Kidney epithelial cell (primary cell): ENCODE measurements at regions not wholly inside any gene's neighbourhood (a gene's known extent, or its start where the extent isn't known, plus 50 kb on each side); places are given as distances from the start of the nearest gene placed in this dataset.

ENCODE experiments used
- DNase-seq: peaks from one replicate; pipeline ENCODE4 v3.0.0-alpha.2; 2010; ENCODE audit warnings: low read depth
- H3K27me3 ChIP-seq: 2 replicates; pipeline ENCODE4 v1.6.0; 2011; ENCODE audit warnings: low read length; ENCODE audit not compliant: control insufficient read depth, insufficient read depth
- H3K36me3 ChIP-seq: 2 replicates; pipeline ENCODE4 v1.5.1; 2011; ENCODE audit warnings: low read length; ENCODE audit not compliant: control insufficient read depth, insufficient read depth
- H3K4me3 ChIP-seq: 2 replicates; pipeline ENCODE4 v1.5.1; 2011; ENCODE audit warnings: low read depth, mild to moderate bottlenecking, control low read depth, low read length
- TF ChIP-seq, protein P1 (sequence below): IDR thresholded peaks from 2 replicates; pipeline ENCODE4 v1.5.1; 2011; ENCODE audit warnings: mild to moderate bottlenecking, moderate library complexity, low read length, control low read depth, inconsistent platforms; ENCODE audit not compliant: insufficient read depth, poor library complexity, severe bottlenecking

GRCh38 chr3:140834266-140835037 lies 107.2 kb upstream of the SLC25A36 start:
- TF ChIP-seq, protein P1, sequence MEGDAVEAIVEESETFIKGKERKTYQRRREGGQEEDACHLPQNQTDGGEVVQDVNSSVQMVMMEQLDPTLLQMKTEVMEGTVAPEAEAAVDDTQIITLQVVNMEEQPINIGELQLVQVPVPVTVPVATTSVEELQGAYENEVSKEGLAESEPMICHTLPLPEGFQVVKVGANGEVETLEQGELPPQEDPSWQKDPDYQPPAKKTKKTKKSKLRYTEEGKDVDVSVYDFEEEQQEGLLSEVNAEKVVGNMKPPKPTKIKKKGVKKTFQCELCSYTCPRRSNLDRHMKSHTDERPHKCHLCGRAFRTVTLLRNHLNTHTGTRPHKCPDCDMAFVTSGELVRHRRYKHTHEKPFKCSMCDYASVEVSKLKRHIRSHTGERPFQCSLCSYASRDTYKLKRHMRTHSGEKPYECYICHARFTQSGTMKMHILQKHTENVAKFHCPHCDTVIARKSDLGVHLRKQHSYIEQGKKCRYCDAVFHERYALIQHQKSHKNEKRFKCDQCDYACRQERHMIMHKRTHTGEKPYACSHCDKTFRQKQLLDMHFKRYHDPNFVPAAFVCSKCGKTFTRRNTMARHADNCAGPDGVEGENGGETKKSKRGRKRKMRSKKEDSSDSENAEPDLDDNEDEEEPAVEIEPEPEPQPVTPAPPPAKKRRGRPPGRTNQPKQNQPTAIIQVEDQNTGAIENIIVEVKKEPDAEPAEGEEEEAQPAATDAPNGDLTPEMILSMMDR, result no peak
- Histone ChIP-seq H3K4me3 (no peak overlapping the region), H3K36me3 (no peaks in the 10 kb centered on the region), H3K27me3 (no peaks in the 10 kb centered on the region)
- no peak for DNase-seq

- TF ChIP-seq, protein P1, result no peak
- Histone ChIP-seq H3K27me3 (no peaks in the 10 kb centered on the region), H3K4me3 (no peak overlapping the region), H3K36me3 (no peaks in the 10 kb centered on the region)
- DNase-seq, result no peak
These were observed 98.5 kb upstream of the SLC25A36 start for GRCh38 chr3:140842984-140843649.

DNA sequence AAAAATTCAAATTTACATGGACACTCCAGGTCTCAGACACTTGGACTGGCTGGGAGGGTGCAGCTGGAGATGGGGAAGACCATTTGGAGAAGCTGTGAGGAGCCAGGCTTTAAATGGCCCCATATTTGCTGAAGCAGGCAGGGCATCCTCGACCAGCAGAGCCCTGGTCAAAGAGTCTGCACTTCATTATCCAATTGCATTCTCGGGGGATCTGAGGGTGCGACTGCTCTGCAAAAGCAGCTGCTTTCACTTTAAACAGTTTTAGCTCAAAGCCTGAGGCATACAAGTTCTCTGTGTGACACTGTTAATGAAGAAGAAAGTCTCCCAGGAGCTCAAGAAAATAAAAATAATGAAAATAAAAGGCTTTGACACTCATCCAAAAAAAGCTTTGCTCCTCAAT lies 98.0 kb upstream of the SLC25A36 start:
- TF ChIP-seq, protein P1, result no peak
- Histone ChIP-seq H3K4me3 (no peak overlapping the region), H3K27me3 (no peaks in the 10 kb centered on the region), H3K36me3 (no peaks in the 10 kb centered on the region)
- no peak for DNase-seq

DNA sequence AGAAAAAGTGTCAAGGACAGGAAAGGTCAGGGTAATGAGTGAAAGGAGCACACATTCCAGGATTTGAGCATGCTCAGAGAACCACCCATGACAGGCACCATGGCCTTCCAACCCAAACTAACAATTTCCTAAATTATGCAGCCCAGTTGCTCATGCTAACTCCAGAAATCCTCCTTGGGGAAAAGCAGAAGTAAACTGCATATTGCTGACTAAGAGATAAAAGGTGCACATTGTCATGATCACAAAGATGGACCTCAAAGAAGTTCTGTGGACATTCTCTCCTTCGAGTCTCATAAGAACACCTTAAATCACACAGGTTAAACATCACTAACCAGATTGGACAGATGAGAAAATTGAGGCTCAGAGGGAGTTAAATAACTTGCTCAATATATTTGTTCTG lies 97.6 kb upstream of the SLC25A36 start:
- TF ChIP-seq, protein P1, result no peak
- no peak for DNase-seq
- H3K36me3 ChIP-seq, result no peaks in the 10 kb centered on the region
- H3K4me3 ChIP-seq, result no peak overlapping the region
- H3K27me3 ChIP-seq, result no peaks in the 10 kb centered on the region

DNA sequence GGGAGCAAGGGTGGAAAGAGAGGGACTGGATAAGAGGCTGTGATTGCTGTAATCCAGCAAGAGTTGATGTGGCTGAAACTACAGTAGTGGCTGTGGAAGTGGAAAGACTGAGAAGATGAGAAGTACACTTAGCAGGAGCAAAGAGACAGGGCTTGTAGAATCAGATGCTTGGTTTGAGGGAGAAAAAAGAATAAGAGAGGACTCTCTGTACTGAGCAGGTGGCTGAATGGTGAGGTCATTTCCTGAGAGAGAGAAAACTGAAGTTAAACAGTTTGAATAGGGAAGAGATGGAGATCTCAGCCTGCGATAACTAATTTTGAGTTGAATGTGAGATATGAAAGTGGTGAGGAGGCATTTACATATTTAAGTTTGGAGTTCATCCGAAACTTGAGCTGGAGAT lies 95.8 kb upstream of the SLC25A36 start:
- Histone ChIP-seq H3K27me3 (no peaks in the 10 kb centered on the region), H3K4me3 (no peak overlapping the region), H3K36me3 (no peaks in the 10 kb centered on the region)
- TF ChIP-seq, protein P1, result no peak
- no peak for DNase-seq

- Histone ChIP-seq H3K4me3 (no peak overlapping the region), H3K36me3 (no peaks in the 10 kb centered on the region), H3K27me3 (no peaks in the 10 kb centered on the region)
- DNase-seq, result no peak
- TF ChIP-seq, protein P1, result no peak
These were observed 93.0 kb upstream of the SLC25A36 start for GRCh38 chr3:140848666-140849065.
